Loucy (cell line): ENCODE measurements at regions not wholly inside any gene's neighbourhood (a gene's known extent, or its start where the extent isn't known, plus 50 kb on each side); places are given as distances from the start of the nearest gene placed in this dataset.

Experiments
- H2AFZ ChIP-seq: fragments of 200-600 bp; sonication (generic); 2 replicates; pipeline ENCODE4 v1.6.0; 2016; ENCODE audit warnings: antibody characterized with exemption, mild to moderate bottlenecking, low read length, moderate library complexity
- H3F3A ChIP-seq: fragments of 200-600 bp; 2 replicates; pipeline ENCODE4 v1.6.0; 2016; ENCODE audit warnings: antibody characterized with exemption, low read depth, mild to moderate bottlenecking
- H3K27me3 ChIP-seq: fragments of 200-600 bp; sonication (generic); 2 replicates; pipeline ENCODE4 v1.6.1; 2014; ENCODE audit warnings: low read length, mild to moderate bottlenecking; ENCODE audit not compliant: insufficient read depth, poor library complexity, severe bottlenecking
- H3K36me3 ChIP-seq: fragments of 200-600 bp; sonication (generic); 2 replicates; pipeline ENCODE4 v1.6.1; 2016; ENCODE audit warnings: low read length; ENCODE audit not compliant: insufficient read depth
- H3K4me1 ChIP-seq: fragments of 200-600 bp; sonication (generic); 2 replicates; pipeline ENCODE4 v1.5.1; 2014; ENCODE audit warnings: low read length, mild to moderate bottlenecking; ENCODE audit not compliant: insufficient read depth, poor library complexity, severe bottlenecking
- H3K4me2 ChIP-seq: fragments of 200-600 bp; sonication (generic); 2 replicates; pipeline ENCODE4 v1.6.0; 2014; ENCODE audit warnings: antibody characterized with exemption, low read length, low read depth, mild to moderate bottlenecking; ENCODE audit not compliant: poor library complexity, severe bottlenecking
- H3K4me3 ChIP-seq: fragments of 200-600 bp; sonication (generic); 2 replicates; pipeline ENCODE4 v1.5.1; 2014; ENCODE audit warnings: low read length, mild to moderate bottlenecking, mixed read lengths; ENCODE audit not compliant: poor library complexity, severe bottlenecking
- H3K79me2 ChIP-seq: fragments of 200-600 bp; sonication (generic); 2 replicates; pipeline ENCODE4 v1.6.1; 2014; ENCODE audit warnings: low read length; ENCODE audit not compliant: insufficient read depth
- H3K9ac ChIP-seq: fragments of 200-600 bp; sonication (generic); 2 replicates; pipeline ENCODE4 v1.6.0; 2014; ENCODE audit warnings: mild to moderate bottlenecking, low read depth, low read length, moderate library complexity; ENCODE audit not compliant: poor library complexity, severe bottlenecking
- H3K9me2 ChIP-seq: fragments of 200-600 bp; sonication (generic); replicated peaks from 2 replicates; pipeline ENCODE4 v1.6.1; 2016; ENCODE audit warnings: low read depth, low read length, mixed read lengths
- H3K9me3 ChIP-seq: fragments of 200-600 bp; sonication (generic); 2 replicates; pipeline ENCODE4 v1.6.1; 2014; ENCODE audit warnings: mild to moderate bottlenecking, antibody characterized with exemption, low read length, low read depth; ENCODE audit not compliant: insufficient read depth
- H4K20me1 ChIP-seq: fragments of 200-600 bp; sonication (generic); 2 replicates; pipeline ENCODE4 v1.6.0; 2014; ENCODE audit warnings: antibody characterized with exemption, low read length, mild to moderate bottlenecking; ENCODE audit not compliant: insufficient read depth, poor library complexity, severe bottlenecking
- CTCF ChIP-seq: fragments of 200-600 bp; sonication (generic); conservative IDR thresholded peaks from 2 replicates; pipeline ENCODE4 v1.5.1; 2014; ENCODE audit warnings: mild to moderate bottlenecking, antibody characterized with exemption, low read length
- EZH2phosphoT487 ChIP-seq: fragments of 200-600 bp; IDR thresholded peaks from 2 replicates; pipeline ENCODE4 v1.6.1; 2018; ENCODE audit warnings: antibody characterized with exemption, mild to moderate bottlenecking, moderate library complexity, borderline replicate concordance

GRCh38 chr12:87678453-87678852, 350.7 kb downstream of the C12orf50 start:
- Histone ChIP-seq H3K9ac (no peak overlapping the region), H3K4me3 (no peak overlapping the region), H3K9me2 (no peaks in the 10 kb centered on the region), H3K27me3 (no peaks in the 10 kb centered on the region), H4K20me1 (no peaks in the 10 kb centered on the region), H3K36me3 (no peaks in the 10 kb centered on the region), H3K9me3 (no peaks in the 10 kb centered on the region), H3K4me2 (no peak overlapping the region), H3K79me2 (no peaks in the 10 kb centered on the region), H3F3A (no peaks in the 10 kb centered on the region), H2AFZ (no peak overlapping the region), H3K4me1 (no peaks in the 10 kb centered on the region)
- no peak for TF ChIP-seq EZH2phosphoT487
- TF ChIP-seq CTCF, result no peak

- H2AFZ ChIP-seq, result no peak overlapping the region
- H4K20me1 ChIP-seq, result no peaks in the 10 kb centered on the region
- H3K9ac ChIP-seq, result no peak overlapping the region
- no peak overlapping the region for H3K4me2 ChIP-seq
- H3F3A ChIP-seq, result no peaks in the 10 kb centered on the region
- H3K36me3 ChIP-seq, result no peaks in the 10 kb centered on the region
- H3K4me1 ChIP-seq, result no peaks in the 10 kb centered on the region
- H3K79me2 ChIP-seq, result no peaks in the 10 kb centered on the region
- TF ChIP-seq EZH2phosphoT487 (no peak), CTCF (no peak)
- H3K9me3 ChIP-seq, result no peaks in the 10 kb centered on the region
- no peak overlapping the region for H3K4me3 ChIP-seq
- H3K9me2 ChIP-seq, result no peaks in the 10 kb centered on the region
- no peaks in the 10 kb centered on the region for H3K27me3 ChIP-seq
Observed at GRCh38 chr12:87676731-87677130, 352.5 kb downstream of the C12orf50 start.

- H2AFZ ChIP-seq, result no peak overlapping the region
- no peak overlapping the region for H3K4me2 ChIP-seq
- H3K9me2 ChIP-seq, result no peaks in the 10 kb centered on the region
- H4K20me1 ChIP-seq, result no peaks in the 10 kb centered on the region
- no peak for TF ChIP-seq EZH2phosphoT487
- no peak for TF ChIP-seq CTCF
- no peaks in the 10 kb centered on the region for H3K9me3 ChIP-seq
- H3K79me2 ChIP-seq, result no peaks in the 10 kb centered on the region
- no peaks in the 10 kb centered on the region for H3F3A ChIP-seq
- H3K9ac ChIP-seq, result no peak overlapping the region
- H3K4me1 ChIP-seq, result no peaks in the 10 kb centered on the region
- H3K27me3 ChIP-seq, result no peaks in the 10 kb centered on the region
- H3K4me3 ChIP-seq, result no peak overlapping the region
- no peaks in the 10 kb centered on the region for H3K36me3 ChIP-seq
Observed at GRCh38 chr12:87671757-87672156, 357.4 kb downstream of the C12orf50 start.
